ENCODE measurements at regions not wholly inside any gene's neighbourhood (a gene's known extent, or its start where the extent isn't known, plus 50 kb on each side); places are given as distances from the start of the nearest gene placed in this dataset.

DNA sequence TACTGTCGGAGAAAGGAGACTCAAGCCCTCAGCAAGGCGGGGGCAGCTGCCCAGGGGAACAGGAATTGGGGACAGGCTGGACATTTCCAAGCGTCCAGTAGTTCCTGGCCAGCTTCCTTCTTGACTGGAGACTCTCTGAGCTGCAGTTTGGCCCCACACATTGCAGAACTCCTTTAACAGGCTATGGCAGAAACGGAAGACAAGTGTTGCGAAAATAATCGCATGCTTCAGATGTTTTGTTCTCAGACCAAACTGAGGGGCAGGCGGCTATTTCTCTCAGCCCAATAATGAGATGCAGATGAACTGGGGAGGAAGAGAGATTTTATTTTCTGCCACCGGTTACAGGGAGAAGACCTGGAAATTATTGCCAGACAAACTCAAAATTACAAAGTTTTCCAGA lies 88.0 kb upstream of the PFKP start:
- no peak for TF ChIP-seq EZH2phosphoT487 (conservative IDR thresholded peaks at IDR 0.05; ENCODE audit: low read length)
- TF ChIP-seq, protein P1, sequence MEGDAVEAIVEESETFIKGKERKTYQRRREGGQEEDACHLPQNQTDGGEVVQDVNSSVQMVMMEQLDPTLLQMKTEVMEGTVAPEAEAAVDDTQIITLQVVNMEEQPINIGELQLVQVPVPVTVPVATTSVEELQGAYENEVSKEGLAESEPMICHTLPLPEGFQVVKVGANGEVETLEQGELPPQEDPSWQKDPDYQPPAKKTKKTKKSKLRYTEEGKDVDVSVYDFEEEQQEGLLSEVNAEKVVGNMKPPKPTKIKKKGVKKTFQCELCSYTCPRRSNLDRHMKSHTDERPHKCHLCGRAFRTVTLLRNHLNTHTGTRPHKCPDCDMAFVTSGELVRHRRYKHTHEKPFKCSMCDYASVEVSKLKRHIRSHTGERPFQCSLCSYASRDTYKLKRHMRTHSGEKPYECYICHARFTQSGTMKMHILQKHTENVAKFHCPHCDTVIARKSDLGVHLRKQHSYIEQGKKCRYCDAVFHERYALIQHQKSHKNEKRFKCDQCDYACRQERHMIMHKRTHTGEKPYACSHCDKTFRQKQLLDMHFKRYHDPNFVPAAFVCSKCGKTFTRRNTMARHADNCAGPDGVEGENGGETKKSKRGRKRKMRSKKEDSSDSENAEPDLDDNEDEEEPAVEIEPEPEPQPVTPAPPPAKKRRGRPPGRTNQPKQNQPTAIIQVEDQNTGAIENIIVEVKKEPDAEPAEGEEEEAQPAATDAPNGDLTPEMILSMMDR (IDR thresholded peaks at IDR 0.05; ENCODE audit: insufficient read depth, low read length, poor library complexity, severe bottlenecking): no peak
- H2AFZ ChIP-seq (ENCODE audit: low read depth, low read length, severe bottlenecking): no peak overlapping the region
- no peak overlapping the region for H3K27ac ChIP-seq (ENCODE audit: low read depth, low read length)
- H4K20me1 ChIP-seq (ENCODE audit: low read depth, low read length): no peaks in the 10 kb centered on the region
- no peaks in the 10 kb centered on the region for H3K9me3 ChIP-seq (ENCODE audit: insufficient read depth, low read length)
- H3F3A ChIP-seq (ENCODE audit: insufficient read depth): no peaks in the 10 kb centered on the region
- H3K4me2 ChIP-seq (ENCODE audit: low read depth, low read length, poor library complexity, severe bottlenecking): no peak overlapping the region
- no peak overlapping the region for H3K4me3 ChIP-seq (ENCODE audit: insufficient read depth, low read length, poor library complexity, severe bottlenecking)
- H3K9ac ChIP-seq (ENCODE audit: low read length): no peak overlapping the region
- no peaks in the 10 kb centered on the region for H3K79me2 ChIP-seq (ENCODE audit: insufficient read depth, low read length)
- no peaks in the 10 kb centered on the region for H3K36me3 ChIP-seq (ENCODE audit: low read length)
- no peaks in the 10 kb centered on the region for H3K27me3 ChIP-seq (ENCODE audit: low read length)
- H3K9me2 ChIP-seq (replicated peaks; ENCODE audit: insufficient read depth, low read length): no peaks in the 10 kb centered on the region

DNA sequence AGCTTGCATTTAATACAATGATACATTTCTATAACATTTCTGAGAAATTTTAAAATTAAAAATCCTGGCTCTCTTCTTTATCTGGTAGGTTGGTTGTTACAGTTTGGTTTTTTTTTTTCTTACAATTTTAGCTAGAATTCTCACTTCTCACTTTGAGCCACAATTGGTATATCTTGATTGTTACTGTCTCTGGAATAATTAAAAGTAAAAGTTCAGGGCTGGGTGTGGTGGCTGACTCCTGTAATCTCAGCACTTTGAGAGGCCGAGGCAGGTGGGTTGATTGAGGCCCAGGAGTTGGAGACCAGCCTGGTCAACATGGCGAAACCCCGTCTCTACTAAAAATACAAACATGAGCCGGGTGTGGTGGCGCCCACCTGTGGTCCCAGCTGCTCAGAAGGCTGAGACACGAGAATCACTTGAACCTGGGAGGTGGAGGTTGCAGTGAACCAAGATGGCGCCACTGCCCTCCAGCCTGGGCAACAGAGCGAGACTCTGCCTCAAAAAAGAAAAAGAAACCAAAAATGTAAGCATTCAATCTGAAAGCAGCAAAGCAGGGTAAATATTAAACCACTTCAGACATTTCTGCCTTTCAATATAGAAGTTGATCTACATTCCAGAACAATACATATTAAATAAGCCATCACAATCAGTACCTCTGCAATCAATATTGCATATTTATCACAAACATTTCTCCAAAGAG lies 88.6 kb upstream of the PFKP start:
- no peak for TF ChIP-seq EZH2phosphoT487 (conservative IDR thresholded peaks at IDR 0.05; ENCODE audit: low read length)
- TF ChIP-seq, protein P1 (IDR thresholded peaks at IDR 0.05; ENCODE audit: insufficient read depth, low read length, poor library complexity, severe bottlenecking): no peak
- Histone ChIP-seq H3K36me3 (ENCODE audit: low read length) (no peaks in the 10 kb centered on the region), H3K27me3 (ENCODE audit: low read length) (no peaks in the 10 kb centered on the region), H4K20me1 (ENCODE audit: low read depth, low read length) (no peaks in the 10 kb centered on the region), H3K9me2 (replicated peaks; ENCODE audit: insufficient read depth, low read length) (no peaks in the 10 kb centered on the region), H3K4me3 (ENCODE audit: insufficient read depth, low read length, poor library complexity, severe bottlenecking) (no peak overlapping the region), H3K79me2 (ENCODE audit: insufficient read depth, low read length) (no peaks in the 10 kb centered on the region), H3K27ac (ENCODE audit: low read depth, low read length) (no peak overlapping the region), H3K9ac (ENCODE audit: low read length) (no peak overlapping the region), H2AFZ (ENCODE audit: low read depth, low read length, severe bottlenecking) (no peak overlapping the region), H3K9me3 (ENCODE audit: insufficient read depth, low read length) (no peaks in the 10 kb centered on the region), H3K4me2 (ENCODE audit: low read depth, low read length, poor library complexity, severe bottlenecking) (no peak overlapping the region), H3F3A (ENCODE audit: insufficient read depth) (no peaks in the 10 kb centered on the region)

DNA sequence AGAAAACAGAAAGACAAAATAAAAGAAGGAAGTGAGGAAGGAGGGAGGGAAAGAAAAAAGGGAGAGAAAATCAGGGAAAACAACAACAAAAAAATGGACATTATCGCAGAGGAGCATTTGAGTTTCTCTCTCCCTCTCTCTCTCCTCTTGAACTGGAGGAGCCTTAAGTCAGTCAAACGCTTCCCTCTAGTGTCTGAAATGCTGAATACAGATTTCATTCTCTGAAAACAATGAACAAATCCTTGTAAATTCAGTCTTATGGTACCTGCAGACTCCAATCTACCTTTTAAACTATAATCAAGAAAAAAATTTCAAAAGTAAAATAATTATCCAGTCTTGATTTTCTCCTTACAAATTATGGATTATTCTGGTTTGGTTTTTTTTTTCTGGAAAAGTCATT lies 89.2 kb upstream of the PFKP start:
- H3K4me3 ChIP-seq (ENCODE audit: insufficient read depth, low read length, poor library complexity, severe bottlenecking): no peak overlapping the region
- H4K20me1 ChIP-seq (ENCODE audit: low read depth, low read length): no peaks in the 10 kb centered on the region
- H3K4me2 ChIP-seq (ENCODE audit: low read depth, low read length, poor library complexity, severe bottlenecking): no peak overlapping the region
- H3K79me2 ChIP-seq (ENCODE audit: insufficient read depth, low read length): no peaks in the 10 kb centered on the region
- H3K9me3 ChIP-seq (ENCODE audit: insufficient read depth, low read length): no peaks in the 10 kb centered on the region
- H3K27me3 ChIP-seq (ENCODE audit: low read length): no peaks in the 10 kb centered on the region
- no peak overlapping the region for H3K27ac ChIP-seq (ENCODE audit: low read depth, low read length)
- TF ChIP-seq, protein P1 (IDR thresholded peaks at IDR 0.05; ENCODE audit: insufficient read depth, low read length, poor library complexity, severe bottlenecking): peak; percentile 22
- no peak for TF ChIP-seq EZH2phosphoT487 (conservative IDR thresholded peaks at IDR 0.05; ENCODE audit: low read length)
- H3K9me2 ChIP-seq (replicated peaks; ENCODE audit: insufficient read depth, low read length): no peaks in the 10 kb centered on the region
- no peak overlapping the region for H2AFZ ChIP-seq (ENCODE audit: low read depth, low read length, severe bottlenecking)
- no peaks in the 10 kb centered on the region for H3F3A ChIP-seq (ENCODE audit: insufficient read depth)
- no peaks in the 10 kb centered on the region for H3K36me3 ChIP-seq (ENCODE audit: low read length)
- no peak overlapping the region for H3K9ac ChIP-seq (ENCODE audit: low read length)

All from SU-DHL-6 (cell line).